ENCODE measurements at regions not wholly inside any gene's neighbourhood (a gene's known extent, or its start where the extent isn't known, plus 50 kb on each side); places are given as distances from the start of the nearest gene placed in this dataset.

DNA sequence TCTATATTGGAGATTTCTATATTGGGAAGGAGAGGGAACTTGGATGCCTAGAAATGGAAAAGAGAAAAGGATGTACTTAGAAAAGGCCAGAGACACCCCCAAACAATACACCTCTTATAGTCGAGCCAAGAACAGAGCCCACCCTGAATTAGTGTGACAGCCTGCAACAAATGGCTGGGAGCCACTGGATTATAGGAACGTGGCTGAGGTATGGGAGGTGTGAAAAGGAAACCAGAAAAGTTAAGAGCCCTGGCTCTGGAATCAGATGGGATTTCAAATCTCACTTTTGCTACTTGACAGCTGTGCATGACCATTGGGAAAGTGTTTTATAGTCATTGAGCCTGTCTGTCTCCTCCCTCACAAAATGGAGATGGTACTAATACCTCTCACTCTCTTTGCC, 394.0 kb downstream of the ZNF521 start:
- Histone ChIP-seq H3K4me3 (no peak overlapping the region), H3K27ac (no peak overlapping the region), H3K4me1 (no peaks in the 10 kb centered on the region), H3K9me3 (no peaks in the 10 kb centered on the region), H3K4me2 (no peak overlapping the region)
- ATAC-seq (no peak), FAIRE-seq (no peak), DNase-seq (ENCODE audit: low read depth in 1 of 2, low spot score in 1 of 2) (no peak)
- ChIA-PET CTCF (no interaction called here), POLR2A (no interaction called here)
- 3% methylated on average over 2 of the region's 2 CpGs for WGBS (ENCODE audit: missing lambda C conversion rate)
- no peak for TF ChIP-seq ZNF302 (CRISPR knock-in tag; IDR thresholded peaks at IDR 0.05)
- no peak for TF ChIP-seq EHMT2 (IDR thresholded peaks at IDR 0.05; ENCODE audit: low read depth)
- no peak for TF ChIP-seq CBX2 (IDR thresholded peaks at IDR 0.05; ENCODE audit: borderline replicate concordance, low read depth)
- TF ChIP-seq MAFK (IDR thresholded peaks at IDR 0.05; ENCODE audit: partially characterized antibody) = no peak
- TF ChIP-seq HOXB13 (CRISPR knock-in tag; IDR thresholded peaks at IDR 0.05; ENCODE audit: low read depth) = no peak
- TF ChIP-seq NPAS2 (CRISPR knock-in tag; IDR thresholded peaks at IDR 0.05; ENCODE audit: borderline replicate concordance) = no peak
- TF ChIP-seq JUN (IDR thresholded peaks at IDR 0.05) = no peak
- no peak for TF ChIP-seq KDM1A (IDR thresholded peaks at IDR 0.05; ENCODE audit: low read depth)
- no peak for TF ChIP-seq BHLHE40 (IDR thresholded peaks at IDR 0.05; ENCODE audit: low read depth, low read length)
- no peak for TF ChIP-seq POLR2AphosphoS2 (conservative IDR thresholded peaks at IDR 0.05; ENCODE audit: low read length)

DNA sequence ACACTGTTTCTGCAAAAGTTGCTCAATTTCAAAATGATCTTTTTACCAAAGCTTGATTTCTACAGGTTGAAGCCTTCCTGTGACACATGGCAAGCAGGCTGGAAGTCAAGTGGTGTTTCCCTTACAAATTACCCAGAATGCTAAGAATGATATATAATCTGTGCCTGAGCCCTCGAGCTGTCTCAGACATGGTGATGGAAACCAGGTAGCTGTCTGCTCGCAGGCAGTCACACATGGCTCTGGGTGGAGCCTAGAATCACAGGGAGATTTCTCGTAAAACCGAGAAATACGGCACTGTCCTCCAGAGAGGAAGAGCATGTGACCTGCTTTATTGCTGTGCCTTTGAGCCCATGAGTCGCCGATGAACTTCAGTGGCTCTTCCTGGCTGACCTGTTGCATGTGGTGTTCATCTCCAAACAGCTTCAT, 392.9 kb downstream of the ZNF521 start:
- Histone ChIP-seq H3K4me1 (no peaks in the 10 kb centered on the region), H3K9me3 (no peaks in the 10 kb centered on the region), H3K4me3 (no peak overlapping the region), H3K27ac (no peak overlapping the region), H3K4me2 (no peak overlapping the region)
- CTCF ChIA-PET = no interaction called here
- WGBS (ENCODE audit: missing lambda C conversion rate) = 2% methylated on average over 5 of the region's 7 CpGs
- ATAC-seq (no peak), FAIRE-seq (no peak), DNase-seq (ENCODE audit: low read depth in 1 of 2, low spot score in 1 of 2) (no peak)
- no peak for TF ChIP-seq NR3C1 (IDR thresholded peaks at IDR 0.05)
- TF ChIP-seq, protein P1, sequence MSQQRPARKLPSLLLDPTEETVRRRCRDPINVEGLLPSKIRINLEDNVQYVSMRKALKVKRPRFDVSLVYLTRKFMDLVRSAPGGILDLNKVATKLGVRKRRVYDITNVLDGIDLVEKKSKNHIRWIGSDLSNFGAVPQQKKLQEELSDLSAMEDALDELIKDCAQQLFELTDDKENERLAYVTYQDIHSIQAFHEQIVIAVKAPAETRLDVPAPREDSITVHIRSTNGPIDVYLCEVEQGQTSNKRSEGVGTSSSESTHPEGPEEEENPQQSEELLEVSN (IDR thresholded peaks at IDR 0.05; ENCODE audit: borderline replicate concordance, low read depth) = no peak
- no peak for TF ChIP-seq NFE2L2 (conservative IDR thresholded peaks at IDR 0.05; ENCODE audit: low read length)
- TF ChIP-seq HEYL (CRISPR knock-in tag; IDR thresholded peaks at IDR 0.05) = no peak
- TF ChIP-seq, protein P2, sequence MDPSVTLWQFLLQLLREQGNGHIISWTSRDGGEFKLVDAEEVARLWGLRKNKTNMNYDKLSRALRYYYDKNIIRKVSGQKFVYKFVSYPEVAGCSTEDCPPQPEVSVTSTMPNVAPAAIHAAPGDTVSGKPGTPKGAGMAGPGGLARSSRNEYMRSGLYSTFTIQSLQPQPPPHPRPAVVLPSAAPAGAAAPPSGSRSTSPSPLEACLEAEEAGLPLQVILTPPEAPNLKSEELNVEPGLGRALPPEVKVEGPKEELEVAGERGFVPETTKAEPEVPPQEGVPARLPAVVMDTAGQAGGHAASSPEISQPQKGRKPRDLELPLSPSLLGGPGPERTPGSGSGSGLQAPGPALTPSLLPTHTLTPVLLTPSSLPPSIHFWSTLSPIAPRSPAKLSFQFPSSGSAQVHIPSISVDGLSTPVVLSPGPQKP (IDR thresholded peaks at IDR 0.05; ENCODE audit: low read depth, low read length) = no peak
- no peak for TF ChIP-seq REST (IDR thresholded peaks at IDR 0.05)
- TF ChIP-seq KDM5A (IDR thresholded peaks at IDR 0.05) = no peak
- TF ChIP-seq NPAS2 (CRISPR knock-in tag; IDR thresholded peaks at IDR 0.05; ENCODE audit: borderline replicate concordance) = no peak
- no peak for TF ChIP-seq POLR2A (IDR thresholded peaks at IDR 0.05; ENCODE audit: low read length)
- TF ChIP-seq HDAC2 (IDR thresholded peaks at IDR 0.05) = no peak
- TF ChIP-seq ZSCAN20 (CRISPR knock-in tag; IDR thresholded peaks at IDR 0.05) = no peak
- no peak for TF ChIP-seq PBX3 (IDR thresholded peaks at IDR 0.05)
- no peak for TF ChIP-seq JUN (IDR thresholded peaks at IDR 0.05)
- POLR2A ChIA-PET = no interaction called here

Data from A549 (cell line).